Stimulated activated memory B cell treated with anti-CD40 and anti-IgM and Interleukin-4, amounts not matched to agents 10 μg/mL and 1 μg/mL and 100 μg/mL, for 72 hours (primary cell): ENCODE measurements at regions not wholly inside any gene's neighbourhood (a gene's known extent, or its start where the extent isn't known, plus 50 kb on each side); places are given as distances from the start of the nearest gene placed in this dataset.

Experiments
- ATAC-seq: fragments of 150-1000 bp; cut with Tn5 transposase; 2 replicates; pipeline ENCODE4 v1.10.0; 2021
- H3K27ac Mint-ChIP-seq: one replicate; pipeline ENCODE4 v1.8.0; 2022; ENCODE audit warnings: mild to moderate bottlenecking, mixed read lengths
- H3K27me3 Mint-ChIP-seq: one replicate; pipeline ENCODE4 v1.8.0; 2022; ENCODE audit warnings: mixed read lengths
- H3K36me3 Mint-ChIP-seq: one replicate; pipeline ENCODE4 v1.8.0; 2022; ENCODE audit warnings: mixed read lengths
- H3K4me1 Mint-ChIP-seq: one replicate; pipeline ENCODE4 v1.8.0; 2022; ENCODE audit warnings: mixed read lengths
- H3K4me3 Mint-ChIP-seq: one replicate; pipeline ENCODE4 v1.8.0; 2022; ENCODE audit warnings: mild to moderate bottlenecking, moderate library complexity, mixed read lengths
- H3K9me3 Mint-ChIP-seq: one replicate; pipeline ENCODE4 v1.8.0; 2022; ENCODE audit warnings: mixed read lengths

GRCh38 chr9:117945286-117945685 is 241.1 kb downstream of the TLR4 start:
- no peaks in the 10 kb centered on the region for H3K4me1 Mint-ChIP-seq
- H3K36me3 Mint-ChIP-seq = no peaks in the 10 kb centered on the region
- no peak overlapping the region for H3K27ac Mint-ChIP-seq
- H3K9me3 Mint-ChIP-seq = no peaks in the 10 kb centered on the region
- no peak for ATAC-seq
- H3K4me3 Mint-ChIP-seq = no peak overlapping the region
- H3K27me3 Mint-ChIP-seq = no peaks in the 10 kb centered on the region

DNA sequence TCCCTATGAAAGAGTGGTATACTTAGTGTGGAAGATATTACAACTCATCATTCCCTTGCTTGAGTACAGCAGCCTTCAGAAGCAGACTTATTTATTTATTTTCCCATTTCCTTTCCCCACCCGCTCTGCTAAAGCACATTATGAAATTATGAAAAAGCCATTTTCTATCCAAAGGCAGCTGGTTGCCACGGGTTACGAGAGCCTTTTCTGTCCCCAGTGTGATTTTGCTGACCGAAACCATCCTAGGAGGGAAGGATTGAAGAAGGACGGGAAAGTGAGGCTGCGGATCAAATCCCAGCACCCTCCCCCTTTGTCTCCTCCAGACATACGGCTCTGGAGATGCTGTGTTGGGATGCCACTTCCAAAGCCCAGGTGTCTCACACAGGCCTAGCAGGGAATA is 246.9 kb downstream of the TLR4 start:
- Mint-ChIP-seq H3K27ac (no peak overlapping the region), H3K27me3 (no peaks in the 10 kb centered on the region), H3K9me3 (no peaks in the 10 kb centered on the region), H3K4me1 (no peaks in the 10 kb centered on the region), H3K36me3 (no peaks in the 10 kb centered on the region), H3K4me3 (no peak overlapping the region)
- ATAC-seq = no peak

- Mint-ChIP-seq H3K27me3 (no peaks in the 10 kb centered on the region), H3K36me3 (no peaks in the 10 kb centered on the region), H3K27ac (no peak overlapping the region), H3K4me3 (no peak overlapping the region), H3K4me1 (no peaks in the 10 kb centered on the region), H3K9me3 (no peaks in the 10 kb centered on the region)
- no peak for ATAC-seq
Observed at GRCh38 chr9:117952581-117952980, 248.4 kb downstream of the TLR4 start.

GRCh38 chr9:117957267-117957666 is 253.1 kb downstream of the TLR4 start:
- Mint-ChIP-seq H3K27ac (no peak overlapping the region), H3K4me3 (no peak overlapping the region), H3K36me3 (no peaks in the 10 kb centered on the region), H3K27me3 (no peaks in the 10 kb centered on the region), H3K4me1 (no peaks in the 10 kb centered on the region), H3K9me3 (no peaks in the 10 kb centered on the region)
- ATAC-seq = no peak

- Mint-ChIP-seq H3K4me3 (no peak overlapping the region), H3K9me3 (no peaks in the 10 kb centered on the region), H3K36me3 (no peaks in the 10 kb centered on the region), H3K27ac (no peak overlapping the region), H3K4me1 (no peaks in the 10 kb centered on the region), H3K27me3 (no peaks in the 10 kb centered on the region)
- no peak for ATAC-seq
Observed at GRCh38 chr9:117958726-117959125, 254.5 kb downstream of the TLR4 start.

GRCh38 chr9:117963493-117964090 is 259.4 kb downstream of the TLR4 start:
- Mint-ChIP-seq H3K4me3 (no peak overlapping the region), H3K36me3 (no peaks in the 10 kb centered on the region), H3K4me1 (no peaks in the 10 kb centered on the region), H3K9me3 (no peaks in the 10 kb centered on the region), H3K27me3 (no peaks in the 10 kb centered on the region), H3K27ac (no peak overlapping the region)
- no peak for ATAC-seq

- ATAC-seq = no peak
- Mint-ChIP-seq H3K4me1 (no peaks in the 10 kb centered on the region), H3K36me3 (no peaks in the 10 kb centered on the region)
Observed at GRCh38 chr9:117970276-117971050, 266.3 kb downstream of the TLR4 start.

GRCh38 chr9:117974108-117974507 is 269.9 kb downstream of the TLR4 start:
- H3K4me1 Mint-ChIP-seq = no peaks in the 10 kb centered on the region
- H3K27me3 Mint-ChIP-seq = peaks cover 19% of the 10 kb centered on the region
- no peaks in the 10 kb centered on the region for H3K36me3 Mint-ChIP-seq
- no peak overlapping the region for H3K4me3 Mint-ChIP-seq
- H3K9me3 Mint-ChIP-seq = no peaks in the 10 kb centered on the region
- no peak for ATAC-seq
- no peak overlapping the region for H3K27ac Mint-ChIP-seq

More at GRCh38 chr9:117970276-117971050, 266.3 kb downstream of the TLR4 start:
- Mint-ChIP-seq H3K4me3 (no peak overlapping the region), H3K27me3 (no peaks in the 10 kb centered on the region), H3K27ac (no peak overlapping the region), H3K9me3 (no peaks in the 10 kb centered on the region)

DNA sequence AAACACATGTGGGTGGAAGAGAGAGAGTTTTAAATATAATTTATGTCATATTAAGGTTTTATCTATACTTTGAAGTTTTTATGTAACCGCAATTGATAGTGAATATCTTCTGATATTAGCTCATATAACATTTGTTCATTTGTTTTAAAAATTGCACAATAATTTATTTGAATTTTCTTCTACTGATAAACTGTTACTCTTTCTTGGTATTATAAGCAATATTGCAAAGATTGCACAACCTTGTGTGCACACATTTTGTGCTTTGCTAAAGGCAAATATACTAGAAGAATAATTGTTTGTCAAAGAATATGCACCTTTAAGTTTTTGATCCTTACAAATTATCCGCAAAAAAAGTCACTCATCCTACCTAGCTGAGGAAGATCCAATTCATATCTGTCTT is 275.7 kb downstream of the TLR4 start:
- no peak overlapping the region for H3K27ac Mint-ChIP-seq
- no peaks in the 10 kb centered on the region for H3K4me1 Mint-ChIP-seq
- peaks cover 30% of the 10 kb centered on the region for H3K27me3 Mint-ChIP-seq
- no peak for ATAC-seq
- H3K36me3 Mint-ChIP-seq = no peaks in the 10 kb centered on the region
- no peaks in the 10 kb centered on the region for H3K9me3 Mint-ChIP-seq
- no peak overlapping the region for H3K4me3 Mint-ChIP-seq

DNA sequence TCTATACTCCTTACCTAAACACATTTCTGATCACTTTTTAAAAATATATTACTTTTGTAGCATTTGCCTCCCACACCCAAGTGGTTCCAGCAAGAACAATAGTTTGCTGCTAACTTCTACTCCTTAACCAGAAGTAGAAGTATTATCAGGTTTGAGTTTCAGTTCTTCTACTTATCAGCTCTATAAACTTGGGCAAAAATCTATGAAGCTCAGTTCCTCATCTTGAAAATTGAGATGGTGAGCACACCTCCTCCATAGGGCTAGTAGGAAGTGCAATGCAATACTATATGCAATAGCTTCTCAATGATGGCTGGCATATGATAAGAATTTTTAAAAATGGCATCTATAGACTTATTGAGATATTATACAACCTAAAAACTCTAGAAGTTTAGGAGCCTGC is 283.7 kb downstream of the TLR4 start:
- Mint-ChIP-seq H3K36me3 (no peaks in the 10 kb centered on the region), H3K27ac (no peak overlapping the region), H3K9me3 (no peaks in the 10 kb centered on the region)

DNA sequence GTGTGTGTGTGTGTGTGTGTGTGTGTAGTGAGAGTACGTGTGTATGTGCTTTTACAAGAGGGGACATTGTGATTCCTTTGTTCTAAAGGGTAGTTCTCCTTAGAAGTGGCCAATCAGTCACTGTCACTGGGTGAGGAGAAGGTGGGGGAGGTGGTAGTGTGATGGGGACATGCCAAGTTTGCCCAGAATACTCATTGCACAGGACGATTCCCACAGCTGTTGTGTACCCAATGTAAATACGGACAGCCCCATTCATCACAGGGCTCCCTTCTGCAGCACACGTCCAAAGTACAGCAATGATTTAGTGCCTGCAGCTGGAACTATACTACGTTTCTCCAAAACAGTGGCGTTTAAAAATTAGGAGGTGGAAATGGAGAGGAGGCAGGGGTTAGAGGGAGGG is 287.8 kb downstream of the TLR4 start:
- Mint-ChIP-seq H3K4me3 (no peak overlapping the region), H3K4me1 (peaks cover 12% of the 10 kb centered on the region), H3K9me3 (no peaks in the 10 kb centered on the region)

More for the DNA sequence above, 283.7 kb downstream of the TLR4 start:
- ATAC-seq = peak; percentile 75
- H3K4me1 Mint-ChIP-seq = peaks cover 13% of the 10 kb centered on the region
- no peak overlapping the region for H3K4me3 Mint-ChIP-seq
- H3K27me3 Mint-ChIP-seq = no peaks in the 10 kb centered on the region

GRCh38 chr9:118000581-118000980 is 296.4 kb downstream of the TLR4 start:
- ATAC-seq = no peak
- Mint-ChIP-seq H3K36me3 (no peaks in the 10 kb centered on the region), H3K27ac (no peak overlapping the region), H3K9me3 (no peaks in the 10 kb centered on the region), H3K4me1 (no peaks in the 10 kb centered on the region), H3K27me3 (peaks cover 9% of the 10 kb centered on the region), H3K4me3 (no peak overlapping the region)

More for the DNA sequence above, 287.8 kb downstream of the TLR4 start:
- H3K36me3 Mint-ChIP-seq = no peaks in the 10 kb centered on the region
- no peak overlapping the region for H3K27ac Mint-ChIP-seq
- no peak for ATAC-seq
- peaks cover 22% of the 10 kb centered on the region for H3K27me3 Mint-ChIP-seq

DNA sequence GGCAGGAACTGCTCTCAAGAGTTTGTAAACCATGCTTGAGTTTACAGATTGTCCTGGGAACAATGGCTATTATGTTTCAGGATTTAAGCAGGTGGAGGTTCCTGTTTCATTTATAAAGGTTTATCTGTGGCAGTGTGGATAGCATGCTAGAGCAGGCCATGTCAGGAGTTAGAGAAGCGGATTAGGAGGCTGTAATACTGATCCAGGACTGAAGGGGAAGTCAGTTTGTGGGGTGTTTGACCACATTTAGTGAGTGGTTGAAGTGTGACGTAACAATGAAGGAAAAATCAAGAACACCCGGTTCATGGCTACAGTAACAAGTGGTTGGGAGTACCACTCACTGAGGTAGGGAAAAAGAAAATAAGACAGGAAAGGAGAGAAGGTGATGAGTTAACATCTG is 299.0 kb downstream of the TLR4 start:
- no peak for ATAC-seq
- Mint-ChIP-seq H3K27ac (no peak overlapping the region), H3K4me3 (no peak overlapping the region), H3K36me3 (no peaks in the 10 kb centered on the region), H3K4me1 (no peaks in the 10 kb centered on the region), H3K9me3 (no peaks in the 10 kb centered on the region), H3K27me3 (no peaks in the 10 kb centered on the region)

GRCh38 chr9:118008246-118008645 is 304.0 kb downstream of the TLR4 start:
- H3K9me3 Mint-ChIP-seq = no peaks in the 10 kb centered on the region
- peaks cover 17% of the 10 kb centered on the region for H3K27me3 Mint-ChIP-seq
- no peak overlapping the region for H3K27ac Mint-ChIP-seq
- no peaks in the 10 kb centered on the region for H3K36me3 Mint-ChIP-seq
- no peaks in the 10 kb centered on the region for H3K4me1 Mint-ChIP-seq
- H3K4me3 Mint-ChIP-seq = no peak overlapping the region
- no peak for ATAC-seq

- Mint-ChIP-seq H3K36me3 (no peaks in the 10 kb centered on the region), H3K9me3 (no peaks in the 10 kb centered on the region), H3K4me1 (no peaks in the 10 kb centered on the region), H3K27ac (no peak overlapping the region), H3K4me3 (no peak overlapping the region), H3K27me3 (peaks cover 17% of the 10 kb centered on the region)
- ATAC-seq = no peak
Observed at GRCh38 chr9:118009614-118010013, 305.4 kb downstream of the TLR4 start.

DNA sequence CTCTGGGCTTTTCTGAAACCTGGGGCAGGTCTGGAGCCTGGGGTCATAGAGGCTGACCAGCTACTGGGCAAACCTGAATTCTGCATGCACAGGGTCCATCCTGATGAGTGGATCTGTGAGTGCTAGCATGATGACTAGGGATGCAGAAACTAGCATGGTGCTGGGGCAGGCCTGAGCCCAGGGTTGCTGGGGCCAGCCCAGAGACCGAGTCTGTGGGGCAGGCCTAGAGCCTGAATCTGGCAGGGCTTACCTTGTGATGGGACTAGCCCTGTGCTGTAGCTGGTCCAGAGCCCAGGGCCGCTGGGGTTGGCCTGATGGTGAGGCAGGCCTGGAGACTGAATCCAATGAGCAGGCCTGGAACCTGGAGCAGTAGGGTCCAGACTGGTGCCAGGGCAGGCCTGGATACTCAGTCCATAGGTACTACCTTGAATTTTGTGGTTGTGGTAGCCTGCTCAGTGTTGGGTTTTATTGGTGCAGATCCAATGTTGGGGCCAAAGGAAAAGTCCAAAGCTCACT is 313.5 kb downstream of the TLR4 start:
- Mint-ChIP-seq H3K36me3 (no peaks in the 10 kb centered on the region), H3K9me3 (peaks cover 4% of the 10 kb centered on the region), H3K4me1 (no peaks in the 10 kb centered on the region), H3K27me3 (peaks cover 14% of the 10 kb centered on the region), H3K4me3 (no peak overlapping the region), H3K27ac (no peak overlapping the region)
- ATAC-seq = peak; percentile 31
